ENCODE measurements at regions not wholly inside any gene's neighbourhood (a gene's known extent, or its start where the extent isn't known, plus 50 kb on each side); places are given as distances from the start of the nearest gene placed in this dataset.
"Not testable (repeated sequence)": the region's sequence is repeated elsewhere in the genome, so short reads cannot be mapped to it uniquely, and the experiment has no call there.

DNA sequence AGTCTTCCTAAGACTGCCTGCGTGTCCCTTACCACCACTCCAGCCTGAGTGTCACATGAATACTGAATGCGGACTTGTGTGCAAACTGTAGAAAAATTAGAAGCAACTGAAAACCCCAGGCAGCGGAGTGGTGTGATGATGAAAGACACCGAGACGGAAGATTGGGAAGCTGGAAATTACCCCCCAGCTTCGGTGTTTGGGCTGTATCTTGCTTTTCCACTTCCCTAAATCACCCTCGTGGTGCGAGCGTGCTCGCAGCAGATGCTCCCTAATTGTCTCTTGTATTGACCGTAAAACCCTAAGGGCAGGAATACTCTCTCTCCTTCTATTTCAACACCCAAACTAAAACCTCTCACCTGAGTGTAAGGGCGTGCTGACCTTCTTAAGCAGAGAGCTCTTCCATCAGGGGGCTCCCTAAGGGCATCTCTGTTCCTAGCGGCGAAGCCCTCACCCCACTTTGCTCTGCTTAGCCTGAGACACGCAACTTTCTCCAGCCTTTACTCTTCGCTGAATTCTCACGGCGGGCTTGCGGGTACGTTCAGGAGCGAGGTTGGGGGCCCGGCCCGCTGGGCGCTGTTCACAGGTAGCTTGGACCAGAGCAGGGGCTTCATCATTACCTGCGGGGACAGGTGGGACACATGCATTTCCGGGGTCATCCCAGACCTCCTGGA is 62.4 kb downstream of the CRYBB2 start:
- TF ChIP-seq, protein P1, sequence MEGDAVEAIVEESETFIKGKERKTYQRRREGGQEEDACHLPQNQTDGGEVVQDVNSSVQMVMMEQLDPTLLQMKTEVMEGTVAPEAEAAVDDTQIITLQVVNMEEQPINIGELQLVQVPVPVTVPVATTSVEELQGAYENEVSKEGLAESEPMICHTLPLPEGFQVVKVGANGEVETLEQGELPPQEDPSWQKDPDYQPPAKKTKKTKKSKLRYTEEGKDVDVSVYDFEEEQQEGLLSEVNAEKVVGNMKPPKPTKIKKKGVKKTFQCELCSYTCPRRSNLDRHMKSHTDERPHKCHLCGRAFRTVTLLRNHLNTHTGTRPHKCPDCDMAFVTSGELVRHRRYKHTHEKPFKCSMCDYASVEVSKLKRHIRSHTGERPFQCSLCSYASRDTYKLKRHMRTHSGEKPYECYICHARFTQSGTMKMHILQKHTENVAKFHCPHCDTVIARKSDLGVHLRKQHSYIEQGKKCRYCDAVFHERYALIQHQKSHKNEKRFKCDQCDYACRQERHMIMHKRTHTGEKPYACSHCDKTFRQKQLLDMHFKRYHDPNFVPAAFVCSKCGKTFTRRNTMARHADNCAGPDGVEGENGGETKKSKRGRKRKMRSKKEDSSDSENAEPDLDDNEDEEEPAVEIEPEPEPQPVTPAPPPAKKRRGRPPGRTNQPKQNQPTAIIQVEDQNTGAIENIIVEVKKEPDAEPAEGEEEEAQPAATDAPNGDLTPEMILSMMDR (IDR thresholded peaks at IDR 0.05): no peak
- Histone ChIP-seq H3K4me3 (no peak overlapping the region), H3K4me1 (peaks cover 0 to 5% of the 10 kb centered on the region in 2 donors), H3K9me3 (no peaks in the 10 kb centered on the region), H3K27me3 (no peaks in the 10 kb centered on the region), H3K36me3 (no peaks in the 10 kb centered on the region), H3K27ac (no peak overlapping the region)
- no peak for DNase-seq (ENCODE audit: low spot score in 2 of 2)
- intact Hi-C loops (cut with DNase I): loop anchor here (10.0 kb wide), 1 partner anchor 303 kb away; no protein-coding TSS in a partner anchor

DNA sequence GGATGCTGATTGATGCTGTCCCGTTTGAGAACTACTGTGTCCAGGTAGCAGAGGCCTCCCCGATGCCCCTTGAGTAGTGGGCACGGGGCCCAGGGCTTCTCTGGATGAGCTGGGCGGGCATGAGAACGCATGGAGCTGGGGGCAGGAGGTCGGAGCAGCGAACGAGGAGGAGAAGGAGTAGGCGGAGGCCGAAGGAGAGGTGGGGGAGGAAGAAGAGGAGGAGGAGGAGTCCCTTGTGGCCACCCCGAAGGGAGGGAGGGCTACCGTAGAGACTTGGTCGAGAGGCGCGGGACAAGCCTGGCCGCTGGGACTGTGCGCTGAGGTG is 62.9 kb downstream of the CRYBB2 start:
- no peak for DNase-seq (ENCODE audit: low spot score in 2 of 2)
- H3K4me3 ChIP-seq: peak overlapping the region in 1 of 2 donors; percentile 21
- TF ChIP-seq, protein P1 (IDR thresholded peaks at IDR 0.05): no peak
- H3K4me1 ChIP-seq: peaks cover 0 to 5% of the 10 kb centered on the region in 2 donors
- H3K27ac ChIP-seq: no peak overlapping the region
- intact Hi-C loops (cut with DNase I): loop anchor here (10.0 kb wide), 1 partner anchor 302 kb away; no protein-coding TSS in a partner anchor
- H3K36me3 ChIP-seq: no peaks in the 10 kb centered on the region
- no peaks in the 10 kb centered on the region for H3K9me3 ChIP-seq
- no peaks in the 10 kb centered on the region for H3K27me3 ChIP-seq

DNA sequence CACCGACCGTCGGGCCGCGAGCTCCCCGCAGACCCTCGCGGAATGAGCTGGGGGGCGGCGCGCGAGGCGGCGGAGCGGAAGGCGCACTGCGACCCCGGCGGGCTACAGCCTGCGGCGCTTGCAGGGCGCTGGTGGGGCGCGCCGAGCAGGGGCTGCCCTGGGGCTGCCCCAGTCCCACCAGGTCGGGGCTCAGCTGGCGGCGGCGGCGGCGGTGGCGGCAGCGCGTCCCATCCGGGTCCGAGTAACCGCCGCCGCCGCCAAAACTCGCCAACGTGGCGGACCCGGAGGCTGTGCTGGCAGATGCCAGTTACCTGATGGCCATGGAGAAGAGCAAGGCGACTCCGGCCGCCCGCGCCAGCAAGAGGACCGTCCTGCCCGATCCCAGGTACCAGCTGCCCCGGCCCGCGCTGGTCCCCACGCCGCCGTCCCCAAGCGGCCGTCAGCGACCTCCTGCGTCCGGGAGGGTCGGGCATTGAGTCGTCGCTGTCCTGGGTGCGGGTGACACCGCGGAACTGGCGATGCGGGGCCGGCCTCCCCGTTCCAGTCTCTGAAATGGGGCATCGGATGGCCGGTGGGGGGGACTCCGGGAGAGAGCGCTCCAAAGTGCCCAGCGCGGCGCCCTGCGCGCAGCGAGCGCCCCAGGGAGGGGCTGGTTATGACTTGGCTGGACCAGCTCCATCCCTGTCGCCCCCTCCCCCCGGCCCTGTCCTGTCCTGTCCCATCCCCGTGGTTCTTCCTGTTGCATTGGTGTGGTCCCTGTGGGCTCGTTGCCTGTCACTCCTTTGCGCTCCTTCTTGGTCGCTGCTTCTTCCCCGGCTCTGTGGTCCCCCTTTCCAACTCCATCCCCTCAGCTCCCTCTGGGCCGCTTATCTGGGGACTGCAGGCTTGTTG is 63.5 kb downstream of the CRYBB2 start:
- H3K4me3 ChIP-seq: peak overlapping the region; percentile 16 to 21

DNA sequence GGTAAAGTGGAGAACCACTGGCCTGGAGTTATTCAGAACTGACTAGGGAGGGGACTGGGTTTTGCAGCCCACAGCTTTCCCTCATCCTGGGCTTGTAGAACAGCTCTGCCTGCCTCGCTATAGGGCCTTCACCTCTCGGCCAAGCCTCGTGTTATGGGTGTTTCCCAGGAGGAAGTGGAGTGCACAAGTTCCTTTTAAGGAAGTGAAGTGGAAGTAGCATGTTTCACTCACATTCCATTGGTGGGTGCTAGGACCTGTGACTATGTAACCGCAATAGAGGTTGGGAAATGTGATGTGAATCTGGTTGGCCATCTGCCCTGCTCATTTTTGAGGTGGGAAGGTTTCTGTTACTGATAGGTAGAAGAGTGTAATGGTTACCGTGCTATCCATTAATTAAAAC is 69.0 kb downstream of the CRYBB2 start:
- not testable (repeated sequence) for DNase-seq (ENCODE audit: low spot score in 2 of 2); H3K36me3 ChIP-seq; H3K27ac ChIP-seq; H3K9me3 ChIP-seq; H3K4me1 ChIP-seq; H3K27me3 ChIP-seq; H3K4me3 ChIP-seq
- intact Hi-C loops (cut with DNase I): loop anchor here (10.0 kb wide), 1 partner anchor 296 kb away; no protein-coding TSS in a partner anchor

More for the DNA sequence above, 63.5 kb downstream of the CRYBB2 start:
- TF ChIP-seq, protein P1 (IDR thresholded peaks at IDR 0.05): no peak
- Histone ChIP-seq H3K27me3 (no peaks in the 10 kb centered on the region), H3K36me3 (no peaks in the 10 kb centered on the region), H3K9me3 (no peaks in the 10 kb centered on the region), H3K4me1 (peaks cover 0 to 5% of the 10 kb centered on the region in 2 donors), H3K27ac (no peak overlapping the region)
- DNase-seq (ENCODE audit: low spot score in 2 of 2): no peak
- intact Hi-C loops (cut with DNase I): loop anchor here (10.0 kb wide), 1 partner anchor 302 kb away; no protein-coding TSS in a partner anchor

DNA sequence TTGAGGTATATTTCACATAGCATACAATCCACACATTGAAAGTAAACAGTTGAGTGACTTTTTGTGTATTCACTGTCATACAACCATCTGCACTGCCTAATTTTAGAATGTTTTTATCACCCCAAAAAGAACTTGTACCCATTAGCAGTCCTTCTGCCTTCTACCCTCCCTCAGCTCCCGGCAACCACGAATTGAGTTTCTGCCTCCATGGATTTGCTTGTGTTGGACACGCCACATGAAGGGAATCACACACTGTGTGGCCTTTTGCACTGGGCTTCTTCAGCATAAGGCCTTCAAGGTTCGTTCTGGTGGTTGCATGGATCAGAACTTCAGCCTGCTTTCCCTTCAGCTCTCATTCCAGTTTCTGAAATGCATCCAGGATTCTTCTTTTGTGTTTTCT is 82.5 kb downstream of the CRYBB2 start:
- H3K27ac ChIP-seq; H3K4me1 ChIP-seq; H3K27me3 ChIP-seq; DNase-seq (ENCODE audit: low spot score in 2 of 2); H3K4me3 ChIP-seq; H3K9me3 ChIP-seq; H3K36me3 ChIP-seq; intact Hi-C loops (cut with DNase I): not testable (repeated sequence)

DNA sequence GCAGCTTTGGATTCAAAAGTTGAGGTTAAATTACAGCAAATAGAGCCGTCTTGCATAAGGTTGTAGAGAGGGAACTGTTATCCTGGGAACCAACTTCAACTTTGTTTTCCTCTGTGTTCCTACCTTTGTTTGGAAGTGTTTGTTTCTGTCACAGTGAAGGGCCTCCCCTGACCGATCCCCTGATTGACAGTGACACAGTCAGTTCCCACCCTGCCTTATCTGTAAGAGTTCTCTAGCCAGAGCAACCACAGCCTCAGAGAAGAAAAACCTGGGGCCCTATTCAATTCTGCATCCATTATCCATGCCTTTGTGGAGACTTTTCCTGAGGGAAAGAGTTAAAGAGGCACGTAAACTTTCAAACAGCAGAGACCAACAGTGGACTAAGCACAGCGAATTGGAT is 90.1 kb downstream of the CRYBB2 start:
- H3K27me3 ChIP-seq; H3K27ac ChIP-seq; H3K36me3 ChIP-seq; H3K9me3 ChIP-seq; intact Hi-C loops (cut with DNase I); H3K4me3 ChIP-seq; DNase-seq (ENCODE audit: low spot score in 2 of 2); H3K4me1 ChIP-seq: not testable (repeated sequence)

DNA sequence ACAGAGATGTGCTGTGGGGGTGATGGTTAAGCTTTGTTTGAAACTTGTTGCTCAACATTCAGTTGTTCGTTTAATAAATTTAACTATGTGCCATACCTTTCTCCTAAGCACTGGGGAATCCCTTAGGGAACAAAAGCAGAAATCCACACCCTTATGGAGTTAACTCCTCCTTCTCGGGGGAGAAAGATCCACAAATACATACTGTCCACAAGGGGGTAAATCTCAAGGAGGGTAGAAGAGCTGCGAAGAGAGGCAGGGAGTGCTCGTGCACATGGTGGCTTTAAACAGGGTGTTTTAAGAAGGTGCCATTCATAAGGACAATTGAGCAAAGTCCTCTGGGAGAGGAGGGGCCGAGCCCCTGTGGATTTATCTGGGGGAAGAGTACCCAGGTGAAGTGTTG is 92.5 kb downstream of the CRYBB2 start:
- H3K4me1 ChIP-seq; H3K36me3 ChIP-seq; intact Hi-C loops (cut with DNase I); H3K9me3 ChIP-seq; H3K4me3 ChIP-seq; DNase-seq (ENCODE audit: low spot score in 2 of 2); H3K27me3 ChIP-seq; H3K27ac ChIP-seq: not testable (repeated sequence)

Measured in ascending aorta (tissue), 2 donors.